Stimulated activated naive B cell treated with anti-CD40 and anti-IgM and Interleukin-4, amounts not matched to agents 10 μg/mL and 1 μg/mL and 100 μg/mL, for 72 hours (primary cell): ENCODE measurements at regions not wholly inside any gene's neighbourhood (a gene's known extent, or its start where the extent isn't known, plus 50 kb on each side); places are given as distances from the start of the nearest gene placed in this dataset.

Experiments used
- ATAC-seq, 2 donors: fragments of 150-1000 bp; cut with Tn5 transposase; replicated peaks; 2 replicates each; pipeline ENCODE4 v1.10.0; 2021; ENCODE audit warnings: moderate library complexity in 1 of 2
- DNase-seq: peaks from one replicate; pipeline ENCODE4 v3.0.0; 2021
- H3K27ac Mint-ChIP-seq: one replicate; pipeline ENCODE4 v1.8.0; 2022; ENCODE audit warnings: mild to moderate bottlenecking, mixed read lengths
- H3K27me3 Mint-ChIP-seq, 2 donors: one replicate each; pipeline ENCODE4 v1.8.0; 2022; ENCODE audit warnings: mixed read lengths in 2 of 2
- H3K36me3 Mint-ChIP-seq, 2 donors: one replicate each; pipeline ENCODE4 v1.8.0; 2022; ENCODE audit warnings: mixed read lengths in 2 of 2, mild to moderate bottlenecking in 1 of 2
- H3K4me1 Mint-ChIP-seq, 2 donors: one replicate each; pipeline ENCODE4 v1.8.0; 2022; ENCODE audit warnings: mixed read lengths in 2 of 2, mild to moderate bottlenecking in 1 of 2
- H3K4me3 Mint-ChIP-seq, 2 donors: one replicate each; pipeline ENCODE4 v1.8.0; 2022; ENCODE audit warnings: mild to moderate bottlenecking in 2 of 2, mixed read lengths in 2 of 2, moderate library complexity in 1 of 2
- H3K9me3 Mint-ChIP-seq, 2 donors: one replicate each; pipeline ENCODE4 v1.8.0; 2022; ENCODE audit warnings: mixed read lengths in 2 of 2, mild to moderate bottlenecking in 1 of 2

GRCh38 chr4:165766976-165767375 lies 106.1 kb upstream of the TLL1 start:
- H3K9me3 Mint-ChIP-seq, result no peaks in the 10 kb centered on the region
- H3K27ac Mint-ChIP-seq, result no peak overlapping the region
- H3K4me3 Mint-ChIP-seq, result no peak overlapping the region
- H3K27me3 Mint-ChIP-seq, result no peaks in the 10 kb centered on the region
- H3K4me1 Mint-ChIP-seq, result no peaks in the 10 kb centered on the region
- ATAC-seq (no peak), DNase-seq (no peak)
- H3K36me3 Mint-ChIP-seq, result no peaks in the 10 kb centered on the region

DNA sequence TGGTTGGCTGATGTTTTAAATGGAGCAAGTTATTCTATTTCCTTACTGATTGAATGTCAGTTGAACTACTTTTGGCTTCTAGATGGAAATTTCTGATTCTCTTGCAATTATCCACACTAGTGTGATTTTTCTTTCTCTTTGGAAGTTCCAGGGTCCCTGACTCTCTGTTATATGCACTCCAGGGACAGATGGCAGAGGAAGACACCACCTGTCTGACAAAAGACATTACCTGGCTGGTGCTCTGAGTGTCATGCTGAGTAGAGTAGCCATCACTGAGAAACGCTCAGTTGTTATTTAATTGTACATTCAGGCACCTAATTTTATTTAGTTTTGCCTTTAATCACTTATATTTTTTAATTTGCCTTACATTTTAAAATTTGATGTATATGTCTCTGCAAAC lies 105.4 kb upstream of the TLL1 start:
- ATAC-seq (no peak), DNase-seq (no peak)
- Mint-ChIP-seq H3K27ac (no peak overlapping the region), H3K4me3 (no peak overlapping the region), H3K27me3 (no peaks in the 10 kb centered on the region), H3K9me3 (peaks cover 0 to under 1% of the 10 kb centered on the region in 2 donors), H3K4me1 (no peaks in the 10 kb centered on the region), H3K36me3 (no peaks in the 10 kb centered on the region)

DNA sequence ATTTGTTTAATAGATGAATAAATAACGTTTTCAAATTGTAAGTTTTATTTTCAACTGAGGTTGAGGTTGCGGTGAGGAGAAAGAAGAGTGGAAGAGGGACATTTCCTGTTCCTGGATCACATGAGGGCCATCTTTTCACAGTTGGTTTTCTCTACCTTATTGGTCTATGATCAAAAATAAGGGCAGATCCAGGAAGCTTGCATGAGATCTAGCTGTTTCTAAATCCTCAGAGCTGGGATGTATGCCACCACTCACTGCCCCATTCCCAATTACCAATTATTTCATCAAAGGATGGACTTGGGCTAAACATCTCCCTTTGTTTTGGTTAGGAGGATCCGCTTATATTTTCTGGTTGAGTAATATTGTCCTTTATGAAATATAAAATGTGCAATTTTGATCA lies 104.8 kb upstream of the TLL1 start:
- ATAC-seq (no peak), DNase-seq (no peak)
- no peaks in the 10 kb centered on the region for H3K4me1 Mint-ChIP-seq
- H3K9me3 Mint-ChIP-seq, result peaks cover 0 to 2% of the 10 kb centered on the region in 2 donors
- H3K36me3 Mint-ChIP-seq, result no peaks in the 10 kb centered on the region
- no peak overlapping the region for H3K4me3 Mint-ChIP-seq
- H3K27ac Mint-ChIP-seq, result no peak overlapping the region
- no peaks in the 10 kb centered on the region for H3K27me3 Mint-ChIP-seq

DNA sequence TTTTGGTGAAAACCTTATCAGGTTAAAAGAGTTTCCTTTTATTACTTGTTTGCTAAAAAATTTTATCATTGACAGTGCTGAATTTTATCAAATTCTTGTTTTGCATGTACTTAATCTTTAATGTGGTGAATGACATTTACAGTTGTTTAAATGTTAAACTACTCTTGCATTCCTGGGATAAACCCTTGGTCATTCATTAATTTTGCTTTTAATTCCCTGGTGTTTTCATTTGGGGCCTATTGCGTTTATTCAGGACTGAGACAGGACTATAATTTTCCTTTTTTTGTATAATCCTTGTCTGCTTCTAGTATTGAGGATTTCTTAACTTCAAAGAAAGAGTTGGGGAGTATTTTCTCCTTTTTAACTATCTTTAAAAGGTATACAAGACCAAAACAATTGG lies 98.7 kb upstream of the TLL1 start:
- no peaks in the 10 kb centered on the region for H3K36me3 Mint-ChIP-seq
- no peak for DNase-seq
- no peak overlapping the region for H3K27ac Mint-ChIP-seq
- H3K9me3 Mint-ChIP-seq, result peaks cover 0 to 5% of the 10 kb centered on the region in 2 donors
- ATAC-seq, result no peak
- no peaks in the 10 kb centered on the region for H3K4me1 Mint-ChIP-seq
- H3K4me3 Mint-ChIP-seq, result no peak overlapping the region
- H3K27me3 Mint-ChIP-seq, result no peaks in the 10 kb centered on the region

- DNase-seq (no peak), ATAC-seq (no peak)
- no peak overlapping the region for H3K4me3 Mint-ChIP-seq
Observed at GRCh38 chr4:165779950-165780670, 92.9 kb upstream of the TLL1 start.

DNA sequence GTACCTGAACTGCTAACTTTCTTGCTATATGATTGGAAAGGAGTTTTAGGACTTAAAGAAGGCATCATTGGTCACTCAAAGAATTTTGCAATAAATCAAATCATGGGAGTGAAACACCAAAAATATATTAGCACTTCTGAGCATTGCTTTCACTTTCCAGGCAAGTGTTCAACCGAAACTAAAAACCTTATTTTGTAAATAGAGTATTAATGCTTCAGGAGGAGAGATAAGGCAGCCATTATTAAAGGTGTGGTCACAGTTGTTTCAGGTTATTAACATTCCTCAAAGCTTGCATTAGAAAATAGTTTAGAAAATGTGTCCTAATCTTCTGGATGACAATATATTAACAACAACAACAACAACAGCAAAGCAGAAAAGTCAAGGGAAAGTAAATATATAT lies 92.3 kb upstream of the TLL1 start:
- no peaks in the 10 kb centered on the region for H3K4me1 Mint-ChIP-seq
- DNase-seq, result no peak
- H3K36me3 Mint-ChIP-seq, result no peaks in the 10 kb centered on the region
- no peak overlapping the region for H3K4me3 Mint-ChIP-seq
- H3K27ac Mint-ChIP-seq, result no peak overlapping the region
- no peaks in the 10 kb centered on the region for H3K27me3 Mint-ChIP-seq
- no peak for ATAC-seq
- peaks cover 0 to 4% of the 10 kb centered on the region in 2 donors for H3K9me3 Mint-ChIP-seq

More at GRCh38 chr4:165779950-165780670, 92.9 kb upstream of the TLL1 start:
- Mint-ChIP-seq H3K4me1 (no peaks in the 10 kb centered on the region), H3K27ac (no peak overlapping the region), H3K27me3 (no peaks in the 10 kb centered on the region), H3K36me3 (no peaks in the 10 kb centered on the region), H3K9me3 (peaks cover 0 to 4% of the 10 kb centered on the region in 2 donors)

GRCh38 chr4:165782623-165783022 lies 90.4 kb upstream of the TLL1 start:
- no peaks in the 10 kb centered on the region for H3K36me3 Mint-ChIP-seq
- no peaks in the 10 kb centered on the region for H3K4me1 Mint-ChIP-seq
- H3K4me3 Mint-ChIP-seq, result no peak overlapping the region
- no peak for DNase-seq
- H3K27me3 Mint-ChIP-seq, result no peaks in the 10 kb centered on the region
- ATAC-seq, result no peak
- peaks cover 0 to under 1% of the 10 kb centered on the region in 2 donors for H3K9me3 Mint-ChIP-seq
- H3K27ac Mint-ChIP-seq, result no peak overlapping the region

DNA sequence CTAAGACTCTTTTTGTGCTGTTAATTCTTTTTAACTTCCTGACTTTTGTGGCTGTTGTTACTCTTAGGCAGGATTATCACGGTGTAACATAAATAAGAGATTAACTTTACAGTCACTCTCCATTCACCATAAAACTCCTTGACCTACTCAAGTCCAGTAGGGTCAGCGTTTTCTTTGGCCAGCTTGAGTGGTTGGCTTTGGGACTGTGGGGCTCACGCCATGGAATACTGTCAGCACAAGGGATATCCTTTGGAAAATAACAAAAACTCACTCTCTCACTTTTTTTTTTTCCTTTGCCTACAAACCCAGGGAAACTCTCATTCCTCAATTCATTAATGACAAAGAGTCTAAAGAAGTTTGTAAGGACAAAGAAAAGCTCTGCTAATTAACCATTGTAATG lies 89.4 kb upstream of the TLL1 start:
- Mint-ChIP-seq H3K27ac (no peak overlapping the region), H3K27me3 (no peaks in the 10 kb centered on the region), H3K4me1 (no peaks in the 10 kb centered on the region), H3K9me3 (no peaks in the 10 kb centered on the region), H3K4me3 (no peak overlapping the region), H3K36me3 (no peaks in the 10 kb centered on the region)
- DNase-seq, result no peak
- ATAC-seq, result no peak

- H3K9me3 Mint-ChIP-seq, result no peaks in the 10 kb centered on the region
- ATAC-seq, result no peak
- H3K27me3 Mint-ChIP-seq, result no peaks in the 10 kb centered on the region
- no peaks in the 10 kb centered on the region for H3K4me1 Mint-ChIP-seq
- no peaks in the 10 kb centered on the region for H3K36me3 Mint-ChIP-seq
- no peak overlapping the region for H3K4me3 Mint-ChIP-seq
- no peak for DNase-seq
- H3K27ac Mint-ChIP-seq, result no peak overlapping the region
Observed at GRCh38 chr4:165784672-165785071, 88.4 kb upstream of the TLL1 start.

DNA sequence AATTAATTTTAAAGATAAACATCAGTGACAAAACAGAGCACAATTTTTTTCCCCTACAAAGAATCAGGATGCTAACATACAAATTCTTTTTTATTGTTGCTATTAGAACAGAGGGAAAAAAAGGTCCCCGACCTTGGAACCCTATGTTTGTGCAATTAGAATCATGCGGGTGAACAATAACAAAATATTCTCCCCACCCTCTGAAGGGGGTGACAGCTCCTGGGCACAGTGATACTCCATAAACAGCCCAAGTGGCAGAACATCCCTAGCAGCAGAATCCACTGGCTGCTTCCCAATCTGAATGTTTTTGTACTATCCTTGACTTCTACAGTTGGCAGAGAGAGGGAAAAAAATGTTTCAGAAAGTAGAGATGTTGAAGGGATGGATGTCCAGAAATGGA lies 87.7 kb upstream of the TLL1 start:
- Mint-ChIP-seq H3K27ac (no peak overlapping the region), H3K4me3 (no peak overlapping the region), H3K4me1 (no peaks in the 10 kb centered on the region), H3K27me3 (no peaks in the 10 kb centered on the region), H3K9me3 (no peaks in the 10 kb centered on the region), H3K36me3 (no peaks in the 10 kb centered on the region)
- no peak for DNase-seq
- ATAC-seq, result no peak

DNA sequence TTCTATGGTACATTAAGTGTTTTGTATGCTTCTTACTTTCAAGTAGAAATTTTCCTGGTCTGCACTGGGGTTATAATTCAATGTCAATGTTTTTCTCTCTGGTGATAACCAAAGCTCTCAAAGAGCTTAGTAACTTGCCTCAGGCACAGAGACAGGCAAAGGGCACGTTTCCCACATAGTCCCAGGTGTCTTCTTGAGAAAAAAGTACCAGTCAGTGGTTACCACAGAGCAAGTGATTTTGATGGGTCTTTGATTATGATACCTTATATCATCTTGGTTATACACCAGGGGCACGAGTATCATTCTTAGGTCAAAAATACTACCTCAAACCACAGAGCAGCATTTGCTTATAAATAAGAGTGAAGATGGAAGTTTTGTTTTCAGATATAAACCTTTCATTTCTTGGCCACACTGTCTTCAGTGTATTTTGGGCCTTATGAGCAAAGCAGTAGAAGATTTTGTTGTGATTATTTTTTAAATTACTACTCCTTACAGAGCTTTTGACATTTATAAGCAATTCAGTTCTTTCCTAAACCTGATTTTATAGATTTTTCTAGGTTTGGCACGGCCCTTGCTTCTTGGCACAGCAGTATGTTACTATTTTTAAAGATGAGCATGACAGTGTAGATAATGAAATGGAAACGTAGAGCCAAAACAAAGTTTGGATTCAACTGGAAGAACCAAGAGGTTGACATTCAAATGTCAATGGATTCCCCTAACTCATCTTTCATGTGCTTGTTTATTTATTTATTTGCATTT lies 85.3 kb upstream of the TLL1 start:
- no peak for DNase-seq
- H3K9me3 Mint-ChIP-seq, result no peaks in the 10 kb centered on the region
- H3K4me3 Mint-ChIP-seq, result no peak overlapping the region
- no peaks in the 10 kb centered on the region for H3K27me3 Mint-ChIP-seq
- no peak overlapping the region for H3K27ac Mint-ChIP-seq
- ATAC-seq, result no peak
- no peaks in the 10 kb centered on the region for H3K4me1 Mint-ChIP-seq
- no peaks in the 10 kb centered on the region for H3K36me3 Mint-ChIP-seq

DNA sequence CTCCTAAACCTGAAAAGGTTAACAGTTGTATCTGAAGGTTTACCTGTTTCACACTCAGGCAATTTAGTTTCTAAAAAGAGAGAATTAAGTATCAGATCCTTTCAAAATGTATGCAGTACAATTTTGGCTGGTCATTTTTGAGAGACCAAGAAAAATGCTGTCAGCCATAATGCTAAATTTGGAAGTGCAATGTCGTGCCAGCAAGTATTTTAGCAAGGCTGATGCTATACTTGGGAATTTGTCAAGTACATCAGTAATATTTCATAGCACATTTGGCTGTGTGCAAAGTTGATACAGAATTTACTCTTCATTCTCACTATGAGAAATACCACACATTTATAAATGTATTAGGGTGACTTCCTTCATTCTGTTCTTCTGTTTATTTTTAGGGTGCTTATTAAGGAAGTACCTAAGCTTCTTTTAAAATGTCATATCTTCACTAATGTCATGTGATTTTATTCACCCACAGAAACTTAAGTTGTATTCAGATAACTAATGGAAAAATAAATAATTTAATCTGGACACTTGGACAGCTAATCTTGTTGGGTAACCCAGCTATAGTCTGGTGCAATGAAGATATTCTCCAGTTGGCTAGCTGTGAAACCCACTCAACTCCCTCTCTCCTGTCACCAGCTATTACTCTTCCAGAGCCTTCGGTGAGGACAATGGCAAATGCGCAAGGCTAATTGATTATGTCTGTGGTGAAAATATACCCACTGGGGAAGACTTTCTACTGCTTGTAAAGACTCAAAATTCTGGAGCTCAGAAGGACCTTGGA lies 84.2 kb upstream of the TLL1 start:
- H3K9me3 Mint-ChIP-seq, result no peaks in the 10 kb centered on the region
- no peak overlapping the region for H3K4me3 Mint-ChIP-seq
- no peaks in the 10 kb centered on the region for H3K27me3 Mint-ChIP-seq
- H3K36me3 Mint-ChIP-seq, result no peaks in the 10 kb centered on the region
- ATAC-seq, result no peak
- H3K4me1 Mint-ChIP-seq, result no peaks in the 10 kb centered on the region
- DNase-seq, result no peak
- H3K27ac Mint-ChIP-seq, result no peak overlapping the region

DNA sequence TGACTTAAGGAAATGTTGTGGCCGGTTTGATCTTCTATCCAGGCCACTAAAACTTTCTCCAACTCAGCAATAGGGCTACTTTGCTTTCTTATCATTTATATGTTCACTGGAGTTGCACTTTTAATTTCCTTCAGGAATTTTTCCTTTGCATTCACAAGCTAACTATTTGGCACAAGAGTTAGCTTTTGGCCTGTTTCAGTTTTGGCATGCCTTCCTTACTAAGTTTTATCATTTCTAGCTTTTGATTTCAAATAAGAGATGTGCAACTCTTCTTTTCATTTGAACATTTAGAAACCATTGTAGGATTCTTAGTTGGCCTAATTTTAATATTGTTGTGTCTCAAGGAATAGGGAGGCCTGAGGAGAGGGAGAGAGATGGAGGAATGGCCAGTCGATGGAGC lies 79.8 kb upstream of the TLL1 start:
- ATAC-seq (no peak), DNase-seq (no peak)
- no peaks in the 10 kb centered on the region for H3K36me3 Mint-ChIP-seq
- no peaks in the 10 kb centered on the region for H3K27me3 Mint-ChIP-seq
- H3K27ac Mint-ChIP-seq, result no peak overlapping the region
- no peak overlapping the region for H3K4me3 Mint-ChIP-seq
- peaks cover 1 to 8% of the 10 kb centered on the region in 2 donors for H3K9me3 Mint-ChIP-seq
- H3K4me1 Mint-ChIP-seq, result no peaks in the 10 kb centered on the region

DNA sequence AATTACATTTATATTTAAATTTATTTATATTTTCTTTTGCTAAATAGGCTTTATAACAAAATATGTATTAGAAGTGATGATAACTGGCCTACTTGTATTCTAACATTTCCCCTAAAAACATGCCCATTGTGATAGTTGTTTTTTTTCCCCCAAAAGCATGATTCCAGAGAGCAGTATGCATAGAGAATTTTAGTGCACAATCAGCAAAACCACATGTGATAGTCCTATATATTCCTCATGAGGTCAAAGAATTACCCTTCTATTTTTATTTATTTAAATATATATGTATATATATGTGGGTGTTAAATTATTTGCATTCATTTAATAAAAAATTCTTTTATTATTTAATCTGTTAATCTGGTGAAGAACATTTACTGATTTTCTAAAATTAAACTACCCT lies 78.2 kb upstream of the TLL1 start:
- Mint-ChIP-seq H3K4me1 (no peaks in the 10 kb centered on the region), H3K36me3 (no peaks in the 10 kb centered on the region), H3K9me3 (peaks cover 3 to 8% of the 10 kb centered on the region in 2 donors), H3K27me3 (no peaks in the 10 kb centered on the region), H3K4me3 (no peak overlapping the region), H3K27ac (no peak overlapping the region)
- DNase-seq (no peak), ATAC-seq (no peak)

GRCh38 chr4:165799384-165799815 lies 73.6 kb upstream of the TLL1 start:
- H3K4me1 Mint-ChIP-seq, result no peaks in the 10 kb centered on the region
- no peaks in the 10 kb centered on the region for H3K27me3 Mint-ChIP-seq
- H3K4me3 Mint-ChIP-seq, result no peak overlapping the region
- H3K27ac Mint-ChIP-seq, result no peak overlapping the region
- no peaks in the 10 kb centered on the region for H3K36me3 Mint-ChIP-seq
- DNase-seq, result no peak
- peaks cover 3 to 8% of the 10 kb centered on the region in 2 donors for H3K9me3 Mint-ChIP-seq
- no peak for ATAC-seq
